H1 (cell line): ENCODE measurements at regions not wholly inside any gene's neighbourhood (a gene's known extent, or its start where the extent isn't known, plus 50 kb on each side); places are given as distances from the start of the nearest gene placed in this dataset.

ENCODE experiments used
- CTCF ChIA-PET: fragments of 300-600 bp; sonication (Branson Sonifier 250); formaldehyde crosslinking; loops from one replicate; lab custom pipeline; 2021; ENCODE audit not compliant: partially characterized antibody; lab: Charles Lee
- POLR2A ChIA-PET: fragments of 300-600 bp; sonication (Branson Sonifier 250); formaldehyde crosslinking; loops from one replicate; lab custom pipeline; 2021; ENCODE audit warnings: inconsistent platforms; ENCODE audit not compliant: partially characterized antibody; lab: Charles Lee
- DNase-seq, 2 experiments: peaks; one replicate each; pipeline versions ENCODE4 v3.0.0 to v3.0.0-alpha.2; 2010 to 2022; ENCODE audit warnings: low spot score in 2 of 2, low read depth in 1 of 2, mixed read lengths in 1 of 2
- FAIRE-seq: peaks from 2 replicates; lab custom pipeline; 2011; peaks lifted over from hg19 to GRCh38; lab: Jason Lieb, UNC
- H2AFZ ChIP-seq: 2 replicates; pipeline ENCODE4 v1.8.1; 2012; ENCODE audit warnings: low read length, inconsistent platforms
- H2AK5ac ChIP-seq: 2 replicates; pipeline ENCODE4 v1.6.1; 2013; ENCODE audit warnings: low read depth, low read length
- H2BK120ac ChIP-seq: replicated peaks from 2 replicates; pipeline ENCODE3; 2013; ENCODE audit warnings: low read depth, low read length, inconsistent platforms
- H2BK12ac ChIP-seq: 2 replicates; pipeline ENCODE4 v1.6.1; 2013; ENCODE audit warnings: low read depth, low read length
- H2BK15ac ChIP-seq: 2 replicates; pipeline ENCODE4 v1.6.1; 2013; ENCODE audit warnings: low read length
- H2BK20ac ChIP-seq: 2 replicates; pipeline ENCODE4 v1.6.1; 2013; ENCODE audit warnings: low read length
- H2BK5ac ChIP-seq: 2 replicates; pipeline ENCODE4 v1.6.1; 2013; ENCODE audit warnings: low read depth, low read length
- H3K14ac ChIP-seq: 2 replicates; pipeline ENCODE4 v1.6.1; 2013; ENCODE audit warnings: inconsistent platforms; ENCODE audit not compliant: insufficient read length
- H3K18ac ChIP-seq: 2 replicates; pipeline ENCODE4 v1.6.1; 2013; ENCODE audit warnings: low read length; ENCODE audit errors: extremely low read depth
- H3K23ac ChIP-seq: 2 replicates; pipeline ENCODE4 v1.6.1; 2013; ENCODE audit warnings: inconsistent platforms; ENCODE audit not compliant: insufficient read length
- H3K23me2 ChIP-seq: 2 replicates; pipeline ENCODE4 v1.6.1; 2013; ENCODE audit warnings: low read depth, low read length
- H3K27ac ChIP-seq: 2 replicates; pipeline ENCODE4 v1.6.1; 2011; ENCODE audit warnings: low read depth, low read length, inconsistent platforms
- H3K27me3 ChIP-seq, 4 experiments: replicated peaks in 1 of 4; 1 replicate in 1 of 4; 2 replicates in 3 of 4; pipeline versions ENCODE4 v1.6.1 to v1.8.1; 2011 to 2013; ENCODE audit warnings: low read length in 3 of 4, mild to moderate bottlenecking in 3 of 4, inconsistent platforms in 2 of 4, mixed read lengths in 2 of 4, moderate library complexity in 1 of 4; ENCODE audit not compliant: control insufficient read depth in 3 of 4, insufficient read depth in 3 of 4; ENCODE audit errors: extremely low read depth in 1 of 4
- H3K36me3 ChIP-seq, 4 experiments: 2 replicates each; pipeline versions ENCODE4 v1.6.1 to v1.8.1; 2011 to 2013; ENCODE audit warnings: mild to moderate bottlenecking in 4 of 4, low read length in 3 of 4, moderate library complexity in 2 of 4, control low read depth in 1 of 4, inconsistent platforms in 1 of 4; ENCODE audit not compliant: insufficient read depth in 4 of 4, control insufficient read depth in 2 of 4
- H3K4ac ChIP-seq: replicated peaks from 2 replicates; pipeline ENCODE3; 2013; ENCODE audit warnings: low read length, low read depth, mixed read lengths, inconsistent platforms; ENCODE audit not compliant: insufficient read length
- H3K4me1 ChIP-seq, 4 experiments: replicated peaks in 1 of 4; 1 replicate in 1 of 4; 2 replicates in 3 of 4; pipeline versions ENCODE4 v1.6.1 to v1.8.1; 2011 to 2013; ENCODE audit warnings: low read length in 3 of 4, inconsistent platforms in 2 of 4, mixed read lengths in 1 of 4; ENCODE audit not compliant: insufficient read depth in 4 of 4, control insufficient read depth in 3 of 4
- H3K4me2 ChIP-seq, 2 experiments: 2 replicates each; pipeline versions ENCODE4 v1.6.1 to v1.8.1; 2011 to 2013; ENCODE audit warnings: low read depth in 2 of 2, low read length in 2 of 2, control low read depth in 1 of 2, inconsistent platforms in 1 of 2, mild to moderate bottlenecking in 1 of 2; ENCODE audit not compliant: insufficient read depth in 1 of 2
- H3K4me3 ChIP-seq, 4 experiments: fragments of 200-600, 300-600 bp in 1 of 4; sonication (generic), shearing (Covaris generic), sonication (Bioruptor Twin) in 1 of 4; 2 replicates each; pipeline versions ENCODE4 v1.5.1 to v1.8.1; 2011 to 2016; ENCODE audit warnings: low read length in 4 of 4, low read depth in 3 of 4, control low read depth in 2 of 4, inconsistent platforms in 2 of 4, mild to moderate bottlenecking in 2 of 4, mixed read lengths in 1 of 4, moderate library complexity in 1 of 4; ENCODE audit not compliant: insufficient read depth in 2 of 4; ENCODE audit errors: extremely low read depth in 1 of 4
- H3K56ac ChIP-seq: replicated peaks from 2 replicates; pipeline ENCODE3; 2013; ENCODE audit warnings: low read depth, mild to moderate bottlenecking, mixed read lengths, low read length, inconsistent platforms; ENCODE audit not compliant: insufficient read length
- H3K79me1 ChIP-seq: 2 replicates; pipeline ENCODE4 v1.6.1; 2013; ENCODE audit warnings: low read depth, low read length, control low read depth
- H3K79me2 ChIP-seq, 2 experiments: 2 replicates each; pipeline versions ENCODE4 v1.6.1 to v1.8.1; 2012 to 2013; ENCODE audit warnings: low read length in 2 of 2, mild to moderate bottlenecking in 2 of 2, inconsistent platforms in 1 of 2; ENCODE audit not compliant: insufficient read depth in 2 of 2, control insufficient read depth in 1 of 2
- H3K9ac ChIP-seq, 4 experiments: replicated peaks in 1 of 4; 1 replicate in 1 of 4; 2 replicates in 3 of 4; pipeline versions ENCODE4 v1.6.1 to v1.8.1; 2011 to 2013; ENCODE audit warnings: low read depth in 3 of 4, low read length in 3 of 4, control low read depth in 2 of 4, mild to moderate bottlenecking in 2 of 4, moderate library complexity in 2 of 4, inconsistent platforms in 1 of 4; ENCODE audit errors: extremely low read depth in 1 of 4
- H3K9me3 ChIP-seq, 2 experiments: 2 replicates each; pipeline versions ENCODE4 v1.6.1 to v1.8.1; 2012 to 2013; ENCODE audit warnings: mild to moderate bottlenecking in 2 of 2, moderate library complexity in 2 of 2, control low read depth in 1 of 2, inconsistent platforms in 1 of 2, low read depth in 1 of 2, low read length in 1 of 2, mixed read lengths in 1 of 2; ENCODE audit not compliant: insufficient read depth in 2 of 2
- H4K20me1 ChIP-seq, 2 experiments: replicated peaks in 1 of 2; 2 replicates each; pipeline versions ENCODE3 to v1.8.1; 2011 to 2013; ENCODE audit warnings: inconsistent platforms in 2 of 2, low read length in 2 of 2, mild to moderate bottlenecking in 1 of 2; ENCODE audit not compliant: insufficient read depth in 2 of 2, control insufficient read depth in 1 of 2
- H4K5ac ChIP-seq: 2 replicates; pipeline ENCODE4 v1.6.1; 2013; ENCODE audit warnings: low read length, low read depth, mixed read lengths, inconsistent platforms; ENCODE audit not compliant: insufficient read length
- H4K8ac ChIP-seq: 2 replicates; pipeline ENCODE4 v1.8.0; 2013; ENCODE audit warnings: mild to moderate bottlenecking, moderate library complexity, low read length, inconsistent platforms; ENCODE audit not compliant: insufficient read depth; ENCODE audit errors: extremely low read depth
- H4K91ac ChIP-seq: replicated peaks from 2 replicates; pipeline ENCODE3; 2013; ENCODE audit warnings: low read length, mixed read lengths, inconsistent platforms; ENCODE audit not compliant: insufficient read length
- CTBP2 ChIP-seq: IDR thresholded peaks from 2 replicates; pipeline ENCODE4 v1.7.0; 2011; ENCODE audit warnings: borderline replicate concordance, mild to moderate bottlenecking, moderate library complexity, mixed read lengths, low read length; ENCODE audit not compliant: insufficient read depth, insufficient read length
- EP300 ChIP-seq, 2 experiments: IDR thresholded peaks; 1 replicate in 1 of 2; 2 replicates in 1 of 2; pipeline ENCODE4 v1.6.1; 2011 to 2012; ENCODE audit warnings: low read depth in 2 of 2, low read length in 2 of 2, mild to moderate bottlenecking in 2 of 2, borderline replicate concordance in 1 of 2, inconsistent platforms in 1 of 2, moderate library complexity in 1 of 2
- KDM4A ChIP-seq: IDR thresholded peaks from one replicate; pipeline ENCODE4 v1.7.1; 2012; ENCODE audit warnings: low read depth, mild to moderate bottlenecking, moderate library complexity, low read length, inconsistent platforms; ENCODE audit not compliant: severe bottlenecking
- MAFK ChIP-seq: IDR thresholded peaks from 2 replicates; pipeline ENCODE4 v1.6.1; 2012; ENCODE audit warnings: low read depth, mild to moderate bottlenecking, improper control_type of control experiment, low read length
- NRF1 ChIP-seq: IDR thresholded peaks from 2 replicates; pipeline ENCODE4 v1.6.1; 2011; ENCODE audit warnings: mild to moderate bottlenecking, low read depth, low read length, improper control_type of control experiment
- POLR2A ChIP-seq, 2 experiments: IDR thresholded peaks; 1 replicate in 1 of 2; 2 replicates in 1 of 2; pipeline ENCODE4 v1.6.1; 2011; ENCODE audit warnings: low read depth in 2 of 2, low read length in 2 of 2, mild to moderate bottlenecking in 2 of 2; ENCODE audit errors: control extremely low read depth in 1 of 2
- RFX5 ChIP-seq: IDR thresholded peaks from 2 replicates; pipeline ENCODE4 v1.6.1; 2011; ENCODE audit warnings: low read depth, low read length, improper control_type of control experiment, borderline replicate concordance
- SP1 ChIP-seq: IDR thresholded peaks from 2 replicates; pipeline ENCODE4 v1.6.1; 2011; ENCODE audit warnings: low read depth, low read length
- TEAD4 ChIP-seq: IDR thresholded peaks from 2 replicates; pipeline ENCODE4 v1.6.1; 2012; ENCODE audit warnings: low read depth, low read length, inconsistent platforms, mixed read lengths
- WGBS, 2 experiments: shearing (Covaris generic) in 1 of 2; methylation state at CpG; one replicate each; pipeline versions ENCODE4 v1.1.6 to v1.1.7; 2013 to 2015; ENCODE audit warnings: low lambda C conversion rate in 2 of 2, mixed read lengths in 2 of 2, inconsistent platforms in 1 of 2, low coverage in 1 of 2, missing lambda C conversion rate in 1 of 2; ENCODE audit not compliant: insufficient replicate concordance in 2 of 2, insufficient coverage in 1 of 2, insufficient read length in 1 of 2; ENCODE audit errors: extremely low coverage in 1 of 2, missing lambda C conversion rate in 1 of 2; 5-methylcytosine and 5-hydroxymethylcytosine counted together

DNA sequence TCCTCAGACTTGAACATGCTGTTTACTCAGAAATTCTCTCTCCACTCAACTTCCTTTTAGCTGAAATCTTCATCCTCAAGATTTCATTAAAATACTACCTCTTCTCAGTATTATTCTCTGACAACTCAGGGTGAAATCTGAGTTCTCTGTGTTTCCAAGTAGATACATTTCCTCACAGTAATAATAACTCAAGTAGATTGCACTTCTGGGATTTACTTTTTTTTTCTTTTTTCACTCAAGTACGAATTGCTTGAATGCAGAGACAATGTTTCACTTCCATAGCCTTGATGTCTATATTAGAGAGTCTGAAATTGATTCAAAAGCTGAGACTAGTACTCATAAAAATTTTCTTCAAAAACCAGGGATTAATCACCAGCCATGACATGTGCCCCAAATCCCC, 166.4 kb downstream of the SLITRK5 start:
- Histone ChIP-seq H2BK15ac (no peak overlapping the region), H3K79me2 (no peaks in the 10 kb centered on the region), H3K23ac (no peak overlapping the region), H3K36me3 (no peaks in the 10 kb centered on the region), H3K18ac (no peak overlapping the region), H2BK12ac (no peak overlapping the region), H3K14ac (no peak overlapping the region), H2BK5ac (no peak overlapping the region), H3K9ac (no peak overlapping the region), H3K4me2 (no peak overlapping the region), H4K91ac (no peak overlapping the region), H2BK120ac (no peak overlapping the region), H2BK20ac (no peak overlapping the region), H4K5ac (no peak overlapping the region), H4K8ac (no peak overlapping the region), H3K4me3 (no peak overlapping the region), H3K27ac (no peak overlapping the region), H3K4ac (no peak overlapping the region), H2AK5ac (no peak overlapping the region), H3K27me3 (no peaks in the 10 kb centered on the region), H2AFZ (no peak overlapping the region), H4K20me1 (no peaks in the 10 kb centered on the region), H3K79me1 (no peaks in the 10 kb centered on the region), H3K9me3 (no peaks in the 10 kb centered on the region), H3K4me1 (no peaks in the 10 kb centered on the region), H3K23me2 (no peaks in the 10 kb centered on the region)
- DNase-seq (no peak), FAIRE-seq (no peak)
- 84% methylated on average over 1 of the region's 1 CpG; no CpG with 5 or more reads in 1 of the 2 experiments for WGBS, 2 experiments
- CTCF ChIA-PET = interaction anchor here (0.8 kb wide), 2 partner anchors 16 to 440 kb away, joined by 3 to 4 read pairs; no protein-coding TSS in a partner anchor
- POLR2A ChIA-PET = no interaction called here
- no peak for TF ChIP-seq CTBP2
- TF ChIP-seq SP1 = no peak
- no peak for TF ChIP-seq RFX5
- TF ChIP-seq NRF1 = no peak
- TF ChIP-seq EP300 (IDR thresholded peaks at IDR 0.05; ENCODE audit: borderline replicate concordance in 1 of 2, low read depth in 2 of 2, low read length in 2 of 2) = no peak
- TF ChIP-seq TEAD4 = no peak
- no peak for TF ChIP-seq MAFK
- TF ChIP-seq POLR2A (IDR thresholded peaks at IDR 0.05; ENCODE audit: control extremely low read depth in 1 of 2, low read depth in 2 of 2, low read length in 2 of 2) = no peak
- TF ChIP-seq KDM4A = no peak
- TF ChIP-seq, all 59 proteins: peak for 0
- no peak overlapping the region for H3K56ac ChIP-seq
